Lower leg skin (tissue), 4 donors: ENCODE measurements at regions not wholly inside any gene's neighbourhood (a gene's known extent, or its start where the extent isn't known, plus 50 kb on each side); places are given as distances from the start of the nearest gene placed in this dataset.
"Not testable (repeated sequence)": the region's sequence is repeated elsewhere in the genome, so short reads cannot be mapped to it uniquely, and the experiment has no call there.

ENCODE experiments used
- DNase-seq, 2 donors: peaks; one replicate each; pipeline ENCODE4 v3.0.0-alpha.2; 2019; ENCODE audit warnings: low spot score in 2 of 2
- H3K4me3 ChIP-seq: fragments of 200-600 bp; sonication (generic); 2 replicates; pipeline ENCODE4 v1.5.1; 2017; ENCODE audit warnings: mild to moderate bottlenecking, low read depth; ENCODE audit not compliant: poor library complexity, severe bottlenecking
- CTCF ChIP-seq, 3 donors: fragments of 450-650 bp; IDR thresholded peaks; one replicate each; pipeline ENCODE4 v1.5.1; 2016; ENCODE audit warnings: antibody characterized with exemption in 3 of 3, mild to moderate bottlenecking in 3 of 3, moderate library complexity in 2 of 3
- POLR2A ChIP-seq, 2 donors: fragments of 450-650 bp; IDR thresholded peaks; one replicate each; pipeline ENCODE4 v1.6.1; 2016 to 2017; ENCODE audit warnings: antibody characterized with exemption in 2 of 2, mild to moderate bottlenecking in 1 of 2, moderate library complexity in 1 of 2
- WGBS, 2 donors: methylation state at CpG; one replicate each; pipeline ENCODE4 v1.1.5; 2018; 5-methylcytosine and 5-hydroxymethylcytosine counted together
- intact Hi-C: fragments of 100-400 bp; cut with DNase I; formaldehyde crosslinking; loops from one replicate; pipeline ENCODE4 v1.15.0; 2023; ENCODE audit warnings: low total_unique reads

GRCh38 chr11:38339835-38340440, 1741.9 kb upstream of the RAG2 start:
- no peak for DNase-seq
- TF ChIP-seq CTCF (IDR thresholded peaks at IDR 0.05) (no peak), POLR2A (IDR thresholded peaks at IDR 0.05) (no peak)
- 69 to 72% methylated on average over 8 of the region's 8 CpGs for WGBS, 2 donors
- no peak overlapping the region for H3K4me3 ChIP-seq
- intact Hi-C loops, result no loop called here

GRCh38 chr11:38338022-38338421, 1740.0 kb upstream of the RAG2 start:
- intact Hi-C loops, H3K4me3 ChIP-seq, DNase-seq: not testable (repeated sequence)
- 79 to 87% methylated on average over 5 of the region's 5 CpGs for WGBS, 2 donors

GRCh38 chr11:38332046-38332445, 1734.0 kb upstream of the RAG2 start:
- H3K4me3 ChIP-seq, result no peak overlapping the region
- no peak for TF ChIP-seq POLR2A (IDR thresholded peaks at IDR 0.05)
- no peak for TF ChIP-seq CTCF (IDR thresholded peaks at IDR 0.05)
- intact Hi-C loops, result no loop called here
- no peak for DNase-seq
- WGBS, 2 donors, result 87 to 90% methylated on average over 3 of the region's 3 CpGs

- intact Hi-C loops, result no loop called here
These were observed 1732.5 kb upstream of the RAG2 start for GRCh38 chr11:38330578-38330977.

GRCh38 chr11:38323961-38324761, 1726.1 kb upstream of the RAG2 start:
- intact Hi-C loops, result no loop called here
- no peak for DNase-seq
- WGBS, 2 donors, result 38 to 47% methylated on average over 3 of the region's 3 CpGs
- no peak overlapping the region for H3K4me3 ChIP-seq
- TF ChIP-seq POLR2A (IDR thresholded peaks at IDR 0.05) (no peak), CTCF (IDR thresholded peaks at IDR 0.05) (no peak)

More at GRCh38 chr11:38330578-38330977, 1732.5 kb upstream of the RAG2 start:
- no peak for TF ChIP-seq CTCF (IDR thresholded peaks at IDR 0.05)
- no peak for TF ChIP-seq POLR2A (IDR thresholded peaks at IDR 0.05)
- no peak for DNase-seq
- 69 to 70% methylated on average over 3 of the region's 3 CpGs for WGBS, 2 donors
- no peak overlapping the region for H3K4me3 ChIP-seq

GRCh38 chr11:38315151-38315550, 1717.1 kb upstream of the RAG2 start:
- 100% methylated on average over 1 of the region's 1 CpG for WGBS, 2 donors
- intact Hi-C loops, result no loop called here
- no peak for DNase-seq
- H3K4me3 ChIP-seq, result no peak overlapping the region
- TF ChIP-seq POLR2A (IDR thresholded peaks at IDR 0.05) (no peak), CTCF (IDR thresholded peaks at IDR 0.05) (no peak)
